IMR-90 (cell line): ENCODE measurements at regions not wholly inside any gene's neighbourhood (a gene's known extent, or its start where the extent isn't known, plus 50 kb on each side); places are given as distances from the start of the nearest gene placed in this dataset.

ENCODE experiments used
- ATAC-seq: fragments of 200-7000 bp; cut with Tn5 transposase; 2 replicates; pipeline ENCODE4 v1.9.1; 2020; ENCODE audit warnings: low read depth, mild to moderate bottlenecking, moderate library complexity
- BruUV-seq: library from RNA; stranded (reverse); fragments of 400-500 nt; replicated peaks from 2 replicates; lab custom pipeline; 2021; lab: Mats Ljungman, UMichigan
- CTCF ChIA-PET: fragments of 300-600 bp; formaldehyde crosslinking; extraction: SDS; loops from one replicate; lab custom pipeline; 2021; ENCODE audit warnings: antibody characterized with exemption; lab: Yijun Ruan, JAX
- POLR2A ChIA-PET: fragments of 300-600 bp; sonication (Branson Sonifier 250); formaldehyde crosslinking; loops from one replicate; lab custom pipeline; 2022; ENCODE audit warnings: antibody characterized with exemption; ENCODE audit not compliant: unreplicated experiment; lab: Charles Lee
- DNase-seq: peaks from one replicate; pipeline ENCODE4 v3.0.0; 2013
- H2AFZ ChIP-seq: replicated peaks from 2 replicates; pipeline ENCODE3; 2013; ENCODE audit warnings: low read length, mild to moderate bottlenecking; ENCODE audit not compliant: poor library complexity
- H2AK5ac ChIP-seq: 2 replicates; pipeline ENCODE4 v1.6.1; 2013; ENCODE audit warnings: low read depth, low read length, inconsistent platforms
- H2AK9ac ChIP-seq: replicated peaks from 2 replicates; pipeline ENCODE3; 2013; ENCODE audit warnings: mild to moderate bottlenecking, low read depth, low read length, moderate library complexity; ENCODE audit not compliant: poor library complexity
- H2BK120ac ChIP-seq: 2 replicates; pipeline ENCODE4 v1.6.1; 2013; ENCODE audit warnings: low read depth, low read length, inconsistent platforms
- H2BK15ac ChIP-seq: 3 replicates; pipeline ENCODE4 v1.6.1; 2013; ENCODE audit warnings: low read depth, low read length, inconsistent platforms
- H2BK20ac ChIP-seq: 2 replicates; pipeline ENCODE4 v1.6.1; 2013; ENCODE audit warnings: low read depth, mild to moderate bottlenecking, inconsistent platforms, low read length, moderate library complexity
- H2BK5ac ChIP-seq: 2 replicates; pipeline ENCODE4 v1.6.1; 2013; ENCODE audit warnings: mild to moderate bottlenecking, low read depth, low read length, inconsistent platforms; ENCODE audit not compliant: poor library complexity, severe bottlenecking
- H3K14ac ChIP-seq: replicated peaks from 2 replicates; pipeline ENCODE4 v1.6.1; 2013; ENCODE audit warnings: low read depth, low read length, inconsistent platforms
- H3K18ac ChIP-seq: 2 replicates; pipeline ENCODE4 v1.6.1; 2013; ENCODE audit warnings: low read depth, low read length, control low read depth
- H3K23ac ChIP-seq: 2 replicates; pipeline ENCODE4 v1.6.1; 2013; ENCODE audit warnings: low read depth, low read length, inconsistent platforms
- H3K27ac ChIP-seq: 2 replicates; pipeline ENCODE4 v1.5.1; 2013; ENCODE audit warnings: mild to moderate bottlenecking, control low read depth, low read length; ENCODE audit not compliant: insufficient read depth
- H3K27me3 ChIP-seq: 2 replicates; pipeline ENCODE4 v1.6.1; 2013; ENCODE audit warnings: low read length; ENCODE audit not compliant: control insufficient read depth, insufficient read depth
- H3K36me3 ChIP-seq: 2 replicates; pipeline ENCODE4 v1.6.1; 2013; ENCODE audit warnings: low read length, mixed read lengths; ENCODE audit not compliant: control insufficient read depth, insufficient read depth
- H3K4ac ChIP-seq: 2 replicates; pipeline ENCODE4 v1.6.1; 2013; ENCODE audit warnings: low read depth, low read length, inconsistent platforms
- H3K4me1 ChIP-seq: 2 replicates; pipeline ENCODE4 v1.6.1; 2013; ENCODE audit warnings: low read length, mixed read lengths; ENCODE audit not compliant: control insufficient read depth, insufficient read depth
- H3K4me2 ChIP-seq: 2 replicates; pipeline ENCODE4 v1.6.1; 2013; ENCODE audit warnings: low read depth, mild to moderate bottlenecking, control low read depth, low read length, moderate library complexity
- H3K4me3 ChIP-seq: 2 replicates; pipeline ENCODE4 v1.5.1; 2013; ENCODE audit warnings: low read depth, mild to moderate bottlenecking, control low read depth, low read length, moderate library complexity; ENCODE audit not compliant: insufficient read depth
- H3K56ac ChIP-seq: 2 replicates; pipeline ENCODE4 v1.6.1; 2013; ENCODE audit warnings: low read length, inconsistent platforms; ENCODE audit not compliant: insufficient read depth; ENCODE audit errors: extremely low read depth
- H3K79me1 ChIP-seq, 2 experiments: 2 replicates each; pipeline ENCODE4 v1.6.1; 2013; ENCODE audit warnings: low read length in 2 of 2, inconsistent platforms in 1 of 2, low read depth in 1 of 2
- H3K9ac ChIP-seq: 2 replicates; pipeline ENCODE4 v1.6.1; 2013; ENCODE audit warnings: low read depth, low read length, control low read depth
- H3K9me1 ChIP-seq: 2 replicates; pipeline ENCODE4 v1.6.1; 2013; ENCODE audit warnings: low read length, inconsistent platforms; ENCODE audit not compliant: insufficient read depth
- H3K9me3 ChIP-seq: 2 replicates; pipeline ENCODE4 v1.6.1; 2013; ENCODE audit warnings: low read length; ENCODE audit not compliant: control insufficient read depth, insufficient read depth
- H4K20me1 ChIP-seq: 2 replicates; pipeline ENCODE4 v1.6.1; 2013; ENCODE audit warnings: low read length, inconsistent platforms; ENCODE audit not compliant: insufficient read depth
- H4K5ac ChIP-seq: 2 replicates; pipeline ENCODE4 v1.6.1; 2013; ENCODE audit warnings: mild to moderate bottlenecking, low read depth, low read length, control low read depth
- H4K8ac ChIP-seq, 2 experiments: 2 replicates each; pipeline ENCODE4 v1.6.1; 2013; ENCODE audit warnings: low read depth in 2 of 2, low read length in 2 of 2, control low read depth in 1 of 2, inconsistent platforms in 1 of 2
- H4K91ac ChIP-seq: 2 replicates; pipeline ENCODE4 v1.6.1; 2013; ENCODE audit warnings: low read depth, low read length, inconsistent platforms; ENCODE audit not compliant: insufficient read depth
- CEBPB ChIP-seq: IDR thresholded peaks from 2 replicates; pipeline ENCODE4 v1.6.1; 2012; ENCODE audit warnings: low read depth, low read length, improper control_type of control experiment
- CHD1 ChIP-seq: IDR thresholded peaks from 2 replicates; pipeline ENCODE4 v1.6.1; 2012; ENCODE audit warnings: low read depth, low read length, improper control_type of control experiment
- CTCF ChIP-seq: conservative IDR thresholded peaks from 2 replicates; pipeline ENCODE4 v1.5.1; 2012; ENCODE audit warnings: mild to moderate bottlenecking, low read depth, low read length, improper control_type of control experiment
- ELK1 ChIP-seq: fragments of 150-350 bp; IDR thresholded peaks from 2 replicates; pipeline ENCODE4 v1.6.1; 2016; ENCODE audit warnings: low read depth, mild to moderate bottlenecking, low read length, moderate library complexity, borderline replicate concordance
- FOS ChIP-seq: fragments of 150-350 bp; IDR thresholded peaks from 2 replicates; pipeline ENCODE4 v1.6.1; 2016; ENCODE audit warnings: low read depth, low read length
- MAZ ChIP-seq: IDR thresholded peaks from 2 replicates; pipeline ENCODE4 v1.6.1; 2012; ENCODE audit warnings: low read depth, mild to moderate bottlenecking, low read length, improper control_type of control experiment, moderate library complexity, borderline replicate concordance
- NFE2L2 ChIP-seq: fragments of 150-350 bp; IDR thresholded peaks from 2 replicates; pipeline ENCODE4 v1.6.1; 2016; ENCODE audit warnings: low read depth, mild to moderate bottlenecking, low read length
- POLR2A ChIP-seq: IDR thresholded peaks from 2 replicates; pipeline ENCODE4 v1.6.1; 2012; ENCODE audit warnings: mild to moderate bottlenecking, low read depth, low read length
- RCOR1 ChIP-seq: IDR thresholded peaks from 2 replicates; pipeline ENCODE4 v1.6.1; 2012; ENCODE audit warnings: mild to moderate bottlenecking, low read length, improper control_type of control experiment; ENCODE audit not compliant: insufficient replicate concordance
- WGBS, 2 experiments: methylation state at CpG; one replicate each; pipeline versions ENCODE4 v1.1.5 to v1.1.7; 2013; ENCODE audit warnings: missing lambda C conversion rate in 2 of 2; ENCODE audit not compliant: insufficient read length in 1 of 2; ENCODE audit errors: extremely low coverage in 2 of 2; 5-methylcytosine and 5-hydroxymethylcytosine counted together
- dilution Hi-C: fragments of 300-500 bp; cut with HindIII; formaldehyde crosslinking; loops from one replicate; pipeline ENCODE4 v1.14.3; 2018; ENCODE audit warnings: low sequenced_read_pairs; ENCODE audit not compliant: unreplicated experiment
- in situ Hi-C: fragments of 300-500 bp; cut with MboI; formaldehyde crosslinking; loops from 3 replicates; pipeline ENCODE4 v1.14.3; 2019; ENCODE audit warnings: low sequenced_read_pairs, inconsistent platforms, mixed read lengths
- intact Hi-C: fragments of 100-400 bp; cut with micrococcal nuclease; formaldehyde crosslinking; loops from 2 replicates; pipeline ENCODE4 v1.10.0; 2022

- CTCF ChIA-PET = interaction anchor here (0.6 kb wide), 1 partner anchor 77 kb away, joined by 3 read pairs; no protein-coding TSS in a partner anchor
- Histone ChIP-seq H3K4me3 (no peak overlapping the region), H4K5ac (no peak overlapping the region), H2AK5ac (no peak overlapping the region), H3K23ac (no peak overlapping the region), H3K9me1 (no peaks in the 10 kb centered on the region), H3K79me1 (no peaks in the 10 kb centered on the region), H3K9me3 (no peaks in the 10 kb centered on the region), H3K27me3 (peaks cover 1% of the 10 kb centered on the region; the same call in 1 of the 2 replicates), H2AK9ac (no peak overlapping the region), H4K8ac (no peak overlapping the region), H2BK120ac (no peak overlapping the region), H2BK15ac (no peak overlapping the region), H2AFZ (no peak overlapping the region), H3K18ac (no peak overlapping the region), H3K27ac (no peak overlapping the region), H4K91ac (no peak overlapping the region), H2BK5ac (no peak overlapping the region), H3K56ac (no peak overlapping the region), H3K4ac (no peak overlapping the region), H4K20me1 (no peaks in the 10 kb centered on the region), H3K14ac (no peak overlapping the region), H3K4me2 (no peak overlapping the region), H3K4me1 (no peaks in the 10 kb centered on the region), H2BK20ac (no peak overlapping the region), H3K9ac (no peak overlapping the region), H3K36me3 (no peaks in the 10 kb centered on the region)
- WGBS, 2 experiments = no CpG with 5 or more reads among the region's 7 CpGs
- no peak for ATAC-seq
- POLR2A ChIA-PET = interaction anchor here (0.5 kb wide), 1 partner anchor 1828 kb away, joined by 3 read pairs; the partner anchor contains the start of gene UBB
- DNase-seq = no peak
- dilution Hi-C loops = no loop called here
- no peak for TF ChIP-seq MAZ
- TF ChIP-seq CEBPB = no peak
- TF ChIP-seq NFE2L2 = no peak
- TF ChIP-seq RCOR1 = no peak
- TF ChIP-seq POLR2A = no peak
- no peak for TF ChIP-seq CHD1
- TF ChIP-seq FOS = no peak
- no peak for TF ChIP-seq ELK1
- TF ChIP-seq CTCF = no peak
- in situ Hi-C loops = no loop called here
- BruUV-seq = no TSS peak
- intact Hi-C loops = no loop called here
Observed at GRCh38 chr17:14552306-14552705, 251.4 kb downstream of the HS3ST3B1 start.
